Uterus (tissue), 3 donors: ENCODE measurements at regions not wholly inside any gene's neighbourhood (a gene's known extent, or its start where the extent isn't known, plus 50 kb on each side); places are given as distances from the start of the nearest gene placed in this dataset.

Experiments
- DNase-seq, 2 donors: peaks; one replicate each; pipeline ENCODE4 v3.0.0-alpha.2; 2019 to 2020
- H3K27ac ChIP-seq, 2 donors: fragments of 200-600 bp; sonication (generic); 1 replicate in 1 of 2; 2 replicates in 1 of 2; pipeline ENCODE4 v1.5.1; 2016 to 2018
- H3K27me3 ChIP-seq, 2 donors: fragments of 200-600 bp; sonication (generic); one replicate each; pipeline ENCODE4 v1.5.1; 2018 to 2019; ENCODE audit warnings: control low read depth in 1 of 2
- H3K36me3 ChIP-seq, 2 donors: fragments of 200-600 bp; sonication (generic); one replicate each; pipeline ENCODE4 v1.5.1; 2019; ENCODE audit warnings: control low read depth in 1 of 2
- H3K4me1 ChIP-seq, 2 donors: fragments of 200-600 bp; sonication (generic); one replicate each; pipeline ENCODE4 v1.5.1; 2018 to 2019; ENCODE audit warnings: control low read depth in 1 of 2
- H3K4me3 ChIP-seq, 2 donors: fragments of 200-600 bp; sonication (generic); 1 replicate in 1 of 2; 2 replicates in 1 of 2; pipeline ENCODE4 v1.5.1; 2018 to 2019; ENCODE audit warnings: mild to moderate bottlenecking in 1 of 2
- H3K9me3 ChIP-seq, 2 donors: fragments of 200-600 bp; sonication (generic); one replicate each; pipeline ENCODE4 v1.5.1; 2019; ENCODE audit warnings: control low read depth in 1 of 2
- POLR2A ChIP-seq, 2 donors: fragments of 450-650 bp; IDR thresholded peaks; one replicate each; pipeline ENCODE4 v1.6.1; 2016; ENCODE audit warnings: antibody characterized with exemption in 2 of 2, mild to moderate bottlenecking in 1 of 2, moderate library complexity in 1 of 2
- intact Hi-C: fragments of 100-400 bp; cut with DNase I; formaldehyde crosslinking; loops from one replicate; pipeline ENCODE4 v1.15.1; 2023; ENCODE audit warnings: low total_unique reads
- TF ChIP-seq, protein P1 (sequence below), 4 experiments: fragments of 200-600 bp in 2 of 4; fragments of 450-650 bp in 2 of 4; sonication (generic) in 2 of 4; IDR thresholded peaks; one replicate each; pipeline ENCODE4 v1.5.1; 2016 to 2019; ENCODE audit warnings: antibody characterized with exemption in 4 of 4, mild to moderate bottlenecking in 2 of 4, moderate library complexity in 1 of 4
- donor health status: DM: yes; HTN: yes; CAD: no.

- no peaks in the 10 kb centered on the region for H3K9me3 ChIP-seq
- TF ChIP-seq, protein P1, sequence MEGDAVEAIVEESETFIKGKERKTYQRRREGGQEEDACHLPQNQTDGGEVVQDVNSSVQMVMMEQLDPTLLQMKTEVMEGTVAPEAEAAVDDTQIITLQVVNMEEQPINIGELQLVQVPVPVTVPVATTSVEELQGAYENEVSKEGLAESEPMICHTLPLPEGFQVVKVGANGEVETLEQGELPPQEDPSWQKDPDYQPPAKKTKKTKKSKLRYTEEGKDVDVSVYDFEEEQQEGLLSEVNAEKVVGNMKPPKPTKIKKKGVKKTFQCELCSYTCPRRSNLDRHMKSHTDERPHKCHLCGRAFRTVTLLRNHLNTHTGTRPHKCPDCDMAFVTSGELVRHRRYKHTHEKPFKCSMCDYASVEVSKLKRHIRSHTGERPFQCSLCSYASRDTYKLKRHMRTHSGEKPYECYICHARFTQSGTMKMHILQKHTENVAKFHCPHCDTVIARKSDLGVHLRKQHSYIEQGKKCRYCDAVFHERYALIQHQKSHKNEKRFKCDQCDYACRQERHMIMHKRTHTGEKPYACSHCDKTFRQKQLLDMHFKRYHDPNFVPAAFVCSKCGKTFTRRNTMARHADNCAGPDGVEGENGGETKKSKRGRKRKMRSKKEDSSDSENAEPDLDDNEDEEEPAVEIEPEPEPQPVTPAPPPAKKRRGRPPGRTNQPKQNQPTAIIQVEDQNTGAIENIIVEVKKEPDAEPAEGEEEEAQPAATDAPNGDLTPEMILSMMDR (IDR thresholded peaks at IDR 0.05), result no peak
- no peak for TF ChIP-seq POLR2A (IDR thresholded peaks at IDR 0.05)
- H3K4me1 ChIP-seq, result no peaks in the 10 kb centered on the region
- H3K36me3 ChIP-seq, result no peaks in the 10 kb centered on the region
- no peak overlapping the region for H3K4me3 ChIP-seq
- no peaks in the 10 kb centered on the region for H3K27me3 ChIP-seq
- H3K27ac ChIP-seq, result no peak overlapping the region
- intact Hi-C loops, result no loop called here
- no peak for DNase-seq
Observed at GRCh38 chr11:28983780-28984179, 875.6 kb downstream of the METTL15 start.

DNA sequence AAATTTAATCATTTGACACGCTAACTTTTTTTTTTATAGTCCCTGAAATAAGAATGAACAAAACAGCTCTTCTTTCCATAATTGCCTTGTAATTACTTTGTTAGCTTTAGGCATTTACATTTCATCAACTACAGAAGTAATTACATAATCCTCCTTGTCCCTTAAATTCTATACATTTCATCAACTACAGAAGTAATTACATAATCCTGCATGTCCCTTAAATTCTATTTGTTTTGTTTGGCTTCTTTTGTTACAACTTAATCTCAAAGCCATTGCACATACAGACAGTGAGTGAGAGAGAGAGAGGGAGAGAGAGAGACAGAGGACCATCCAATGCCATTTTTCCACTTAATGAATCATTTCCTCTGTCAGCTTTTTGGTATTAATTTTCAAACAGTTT, 873.2 kb downstream of the METTL15 start:
- intact Hi-C loops, result no loop called here
- H3K4me1 ChIP-seq, result no peaks in the 10 kb centered on the region
- H3K36me3 ChIP-seq, result no peaks in the 10 kb centered on the region
- no peak overlapping the region for H3K27ac ChIP-seq
- TF ChIP-seq POLR2A (IDR thresholded peaks at IDR 0.05), result no peak
- TF ChIP-seq, protein P1 (IDR thresholded peaks at IDR 0.05), result no peak
- no peak for DNase-seq
- H3K4me3 ChIP-seq, result no peak overlapping the region
- no peaks in the 10 kb centered on the region for H3K27me3 ChIP-seq
- no peaks in the 10 kb centered on the region for H3K9me3 ChIP-seq

- intact Hi-C loops, result no loop called here
- Histone ChIP-seq H3K27ac (no peak overlapping the region), H3K4me1 (no peaks in the 10 kb centered on the region), H3K27me3 (no peaks in the 10 kb centered on the region), H3K9me3 (no peaks in the 10 kb centered on the region), H3K4me3 (no peak overlapping the region), H3K36me3 (no peaks in the 10 kb centered on the region)
- TF ChIP-seq, protein P1 (IDR thresholded peaks at IDR 0.05), result no peak
- no peak for TF ChIP-seq POLR2A (IDR thresholded peaks at IDR 0.05)
- DNase-seq, result no peak
Observed at GRCh38 chr11:28976801-28977145, 868.6 kb downstream of the METTL15 start.

DNA sequence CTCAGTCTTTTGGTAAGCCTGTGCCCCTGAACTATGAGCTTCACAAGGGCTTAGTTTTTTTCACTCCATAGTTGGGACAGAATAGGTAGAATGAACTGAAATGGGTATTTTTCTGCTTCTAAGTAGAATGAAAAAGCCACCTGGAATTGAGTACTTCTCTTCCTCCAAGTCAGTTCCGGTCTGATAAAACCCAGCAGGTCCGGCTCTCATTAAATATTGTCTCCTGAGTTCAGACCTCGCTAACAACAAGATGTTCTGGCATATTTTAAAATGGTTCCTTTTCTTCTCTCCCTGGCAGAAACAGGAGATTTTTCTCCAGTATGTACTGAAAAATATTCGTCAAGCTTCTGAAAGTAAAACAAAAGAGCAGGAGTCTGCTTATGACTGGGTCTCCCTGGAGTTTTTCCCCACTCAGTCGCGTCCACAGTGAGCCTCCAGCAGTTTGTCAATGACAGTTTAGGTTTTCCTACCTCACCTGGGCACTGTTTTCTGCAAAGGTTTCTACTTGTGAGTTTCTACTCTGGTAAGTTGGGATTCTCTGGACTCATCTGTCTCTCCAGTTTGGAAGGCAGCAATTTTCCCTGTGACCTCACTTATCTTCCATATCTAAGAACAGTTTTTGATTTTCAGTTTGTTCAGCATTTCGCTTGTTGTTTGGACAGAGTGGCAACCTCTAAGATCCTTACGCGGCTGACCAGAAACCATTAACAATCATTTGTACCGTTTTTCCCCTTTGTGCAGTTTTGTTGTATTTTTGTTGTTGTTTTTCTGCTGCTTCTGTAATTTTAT, 868.0 kb downstream of the METTL15 start:
- Histone ChIP-seq H3K27me3 (no peaks in the 10 kb centered on the region), H3K27ac (no peak overlapping the region), H3K4me1 (no peaks in the 10 kb centered on the region), H3K4me3 (no peak overlapping the region), H3K36me3 (no peaks in the 10 kb centered on the region), H3K9me3 (no peaks in the 10 kb centered on the region)
- intact Hi-C loops, result no loop called here
- TF ChIP-seq, protein P1 (IDR thresholded peaks at IDR 0.05), result no peak
- no peak for TF ChIP-seq POLR2A (IDR thresholded peaks at IDR 0.05)
- DNase-seq, result no peak

DNA sequence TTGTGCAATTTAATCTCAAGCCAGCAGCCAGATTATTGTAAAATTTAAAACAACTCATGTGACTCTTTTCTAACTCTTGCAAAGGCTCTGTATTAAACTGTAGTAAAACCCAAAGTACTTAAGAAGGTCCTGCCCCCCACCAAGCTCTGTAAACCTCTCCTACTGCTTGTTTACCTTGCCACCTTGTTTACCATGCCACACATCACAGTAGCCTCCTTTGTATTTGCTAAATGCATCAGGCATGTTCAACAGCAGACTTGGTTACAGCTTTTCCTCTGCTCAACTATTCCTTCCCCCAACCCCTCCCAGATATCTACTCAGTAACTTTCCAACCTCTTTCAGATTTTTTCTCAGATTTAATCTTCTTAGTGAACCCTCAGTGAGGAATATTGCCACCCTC, 861.6 kb downstream of the METTL15 start:
- H3K4me1 ChIP-seq, result no peaks in the 10 kb centered on the region
- no peaks in the 10 kb centered on the region for H3K36me3 ChIP-seq
- TF ChIP-seq POLR2A (IDR thresholded peaks at IDR 0.05), result no peak
- TF ChIP-seq, protein P1 (IDR thresholded peaks at IDR 0.05), result no peak
- no peak overlapping the region for H3K4me3 ChIP-seq
- intact Hi-C loops, result no loop called here
- no peak overlapping the region for H3K27ac ChIP-seq
- H3K9me3 ChIP-seq, result no peaks in the 10 kb centered on the region
- DNase-seq, result no peak
- H3K27me3 ChIP-seq, result no peaks in the 10 kb centered on the region
